Choroid plexus epithelial cell (primary cell): ENCODE measurements at regions not wholly inside any gene's neighbourhood (a gene's known extent, or its start where the extent isn't known, plus 50 kb on each side); places are given as distances from the start of the nearest gene placed in this dataset.

Source experiments
- DNase-seq: peaks from one replicate; pipeline ENCODE4 v3.0.0-alpha.2; 2010; ENCODE audit warnings: low read depth
- H3K4me3 ChIP-seq: 2 replicates; pipeline ENCODE4 v1.5.1; 2011; ENCODE audit warnings: low read depth, mild to moderate bottlenecking, control low read depth, low read length, moderate library complexity
- CTCF ChIP-seq: conservative IDR thresholded peaks from 2 replicates; pipeline ENCODE4 v1.5.1; 2011; ENCODE audit warnings: low read depth, mild to moderate bottlenecking, control low read depth, inconsistent platforms, low read length, moderate library complexity

- H3K4me3 ChIP-seq = no peak overlapping the region
- no peak for TF ChIP-seq CTCF
- no peak for DNase-seq
These were observed 268.8 kb upstream of the STT3B start for GRCh38 chr3:31263897-31264296.

- no peak for DNase-seq
- H3K4me3 ChIP-seq = no peak overlapping the region
- no peak for TF ChIP-seq CTCF
These were observed 266.9 kb upstream of the STT3B start for GRCh38 chr3:31265646-31266428.

- no peak overlapping the region for H3K4me3 ChIP-seq
- DNase-seq = no peak
- no peak for TF ChIP-seq CTCF
These were observed 263.9 kb upstream of the STT3B start for GRCh38 chr3:31268868-31269267.

- no peak for TF ChIP-seq CTCF
- DNase-seq = no peak
- H3K4me3 ChIP-seq = no peak overlapping the region
These were observed 262.7 kb upstream of the STT3B start for GRCh38 chr3:31270010-31270409.

GRCh38 chr3:31274326-31275024, 258.2 kb upstream of the STT3B start:
- DNase-seq = no peak
- no peak for TF ChIP-seq CTCF
- H3K4me3 ChIP-seq = no peak overlapping the region

GRCh38 chr3:31275038-31275572, 257.6 kb upstream of the STT3B start:
- no peak overlapping the region for H3K4me3 ChIP-seq
- no peak for TF ChIP-seq CTCF
- peak; percentile 86 for DNase-seq
